ENCODE measurements at regions not wholly inside any gene's neighbourhood (a gene's known extent, or its start where the extent isn't known, plus 50 kb on each side); places are given as distances from the start of the nearest gene placed in this dataset.

DNA sequence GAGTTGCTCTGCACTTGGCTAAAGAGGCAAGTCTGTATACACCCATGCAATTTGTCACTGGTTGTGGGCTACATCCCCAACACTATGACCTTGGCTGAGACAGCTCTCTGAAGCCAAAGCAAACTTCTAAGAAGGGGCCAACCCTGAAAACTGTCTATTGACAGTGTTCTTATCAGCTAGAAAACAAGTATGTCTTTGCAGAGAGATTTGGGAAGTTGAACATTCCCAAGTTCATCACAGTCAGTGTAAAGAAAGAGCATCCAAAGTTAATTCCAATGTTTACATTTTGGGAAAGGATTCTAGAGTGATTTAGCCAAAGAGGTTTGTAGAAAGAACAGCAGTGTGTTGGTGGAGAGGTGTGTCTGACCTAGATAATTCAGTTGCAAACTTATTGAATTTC lies 711.1 kb upstream of the CHD1 start:
- Histone ChIP-seq H3K9me3 (replicated peaks; ENCODE audit: low read length) (no peaks in the 10 kb centered on the region), H3K4me1 (ENCODE audit: control insufficient read depth, insufficient read depth, low read length) (no peaks in the 10 kb centered on the region), H3K27me3 (ENCODE audit: control insufficient read depth, insufficient read depth, low read length) (no peaks in the 10 kb centered on the region), H3K4me2 (ENCODE audit: low read length) (no peak overlapping the region), H3K4me3 (ENCODE audit: low read length) (no peak overlapping the region), H3K36me3 (ENCODE audit: insufficient read depth, low read length) (no peaks in the 10 kb centered on the region), H3K9ac (ENCODE audit: low read depth, low read length) (no peak overlapping the region)

DNA sequence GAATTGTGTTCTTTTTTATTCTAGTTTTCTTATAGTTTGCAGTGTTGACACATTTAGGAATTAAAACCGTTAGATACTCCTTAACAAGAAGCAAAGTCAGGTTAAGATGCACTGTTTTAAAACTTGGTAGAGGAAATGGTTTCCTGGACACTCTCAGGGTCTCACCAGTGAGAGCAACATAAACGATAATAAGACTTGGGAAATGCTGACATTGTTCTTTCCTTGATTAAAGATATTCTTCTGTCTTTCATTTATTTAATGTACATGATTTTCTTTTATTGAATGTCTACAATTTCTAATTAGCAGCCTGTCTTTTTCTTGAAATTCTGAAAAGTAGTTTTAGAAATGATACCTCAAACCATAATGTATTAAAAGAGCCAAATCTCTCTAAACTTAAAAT lies 707.9 kb upstream of the CHD1 start:
- no peak overlapping the region for H3K4me3 ChIP-seq (ENCODE audit: low read length)
- H3K9ac ChIP-seq (ENCODE audit: low read depth, low read length): no peak overlapping the region
- H3K4me2 ChIP-seq (ENCODE audit: low read length): no peak overlapping the region
- H3K36me3 ChIP-seq (ENCODE audit: insufficient read depth, low read length): no peaks in the 10 kb centered on the region
- H3K9me3 ChIP-seq (replicated peaks; ENCODE audit: low read length): no peaks in the 10 kb centered on the region
- H3K4me1 ChIP-seq (ENCODE audit: control insufficient read depth, insufficient read depth, low read length): no peaks in the 10 kb centered on the region
- H3K27me3 ChIP-seq (ENCODE audit: control insufficient read depth, insufficient read depth, low read length): no peaks in the 10 kb centered on the region

DNA sequence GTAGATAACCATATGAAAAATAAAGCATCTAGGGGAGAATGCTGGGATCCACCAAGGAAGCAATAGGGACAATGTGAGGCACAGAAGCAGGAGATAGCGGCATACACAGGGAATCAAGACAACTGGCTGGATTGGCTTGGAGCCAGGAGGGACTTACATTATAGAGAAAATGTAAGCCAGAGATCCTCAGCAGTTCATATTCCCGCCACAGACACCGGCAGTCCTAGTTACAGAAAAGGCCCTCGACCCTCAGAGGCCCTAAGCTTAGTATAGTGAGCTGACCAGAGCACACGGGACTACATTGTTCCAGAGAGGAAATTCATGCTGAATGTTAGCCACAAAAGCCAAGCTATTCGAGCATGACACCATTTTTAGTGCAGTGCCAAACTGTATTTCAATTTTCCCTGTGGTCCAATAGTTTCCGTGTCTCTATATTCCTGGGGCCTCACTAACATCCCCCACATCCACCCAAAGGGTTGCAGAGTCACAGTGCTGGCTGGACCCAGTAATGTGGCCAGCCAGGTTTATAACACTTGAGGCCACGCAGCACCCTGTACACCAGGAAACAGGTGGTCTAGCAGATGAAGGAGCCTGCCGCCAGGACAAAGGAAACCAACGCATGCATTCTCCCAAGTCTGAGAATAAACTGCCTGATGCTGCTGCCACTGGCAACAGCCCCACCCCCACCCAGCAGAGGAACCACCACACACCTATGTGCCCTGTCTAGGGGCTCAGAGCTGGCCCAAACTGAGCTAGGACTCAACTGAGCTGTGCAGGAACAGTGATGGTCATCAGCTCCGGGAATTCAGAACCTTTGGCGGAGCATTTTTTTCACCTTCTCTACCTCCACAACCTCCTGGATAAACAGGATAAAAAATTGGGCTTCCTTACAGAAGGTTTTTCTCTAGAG lies 693.2 kb upstream of the CHD1 start:
- H3K27me3 ChIP-seq (ENCODE audit: control insufficient read depth, insufficient read depth, low read length): no peaks in the 10 kb centered on the region
- no peaks in the 10 kb centered on the region for H3K36me3 ChIP-seq (ENCODE audit: insufficient read depth, low read length)
- no peak overlapping the region for H3K4me2 ChIP-seq (ENCODE audit: low read length)
- no peak overlapping the region for H3K9ac ChIP-seq (ENCODE audit: low read depth, low read length)
- H3K4me3 ChIP-seq (ENCODE audit: low read length): no peak overlapping the region
- no peaks in the 10 kb centered on the region for H3K9me3 ChIP-seq (replicated peaks; ENCODE audit: low read length)
- no peaks in the 10 kb centered on the region for H3K4me1 ChIP-seq (ENCODE audit: control insufficient read depth, insufficient read depth, low read length)

DNA sequence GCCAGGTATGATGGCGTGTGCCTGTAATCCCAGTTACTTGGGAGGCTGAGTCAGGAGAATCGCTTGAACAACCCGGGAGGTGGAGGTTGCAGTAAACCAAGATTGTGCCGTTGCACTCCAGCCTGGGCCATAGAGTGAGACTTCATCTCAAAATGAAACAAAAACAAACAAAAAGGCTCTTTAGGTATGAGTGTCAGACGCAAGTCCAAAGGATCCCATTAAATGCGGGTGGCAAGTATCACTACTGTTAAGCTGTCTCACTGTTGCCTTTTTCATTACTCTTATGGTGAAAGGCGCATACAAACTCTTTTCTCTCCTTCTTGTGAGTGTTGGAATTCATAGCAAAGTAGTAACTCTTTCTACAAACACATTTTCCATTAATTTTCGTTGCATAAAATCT lies 688.5 kb upstream of the CHD1 start:
- Histone ChIP-seq H3K9me3 (replicated peaks; ENCODE audit: low read length) (no peaks in the 10 kb centered on the region), H3K36me3 (ENCODE audit: insufficient read depth, low read length) (no peaks in the 10 kb centered on the region), H3K4me3 (ENCODE audit: low read length) (no peak overlapping the region), H3K4me1 (ENCODE audit: control insufficient read depth, insufficient read depth, low read length) (no peaks in the 10 kb centered on the region), H3K9ac (ENCODE audit: low read depth, low read length) (no peak overlapping the region), H3K4me2 (ENCODE audit: low read length) (no peak overlapping the region), H3K27me3 (ENCODE audit: control insufficient read depth, insufficient read depth, low read length) (no peaks in the 10 kb centered on the region)

DNA sequence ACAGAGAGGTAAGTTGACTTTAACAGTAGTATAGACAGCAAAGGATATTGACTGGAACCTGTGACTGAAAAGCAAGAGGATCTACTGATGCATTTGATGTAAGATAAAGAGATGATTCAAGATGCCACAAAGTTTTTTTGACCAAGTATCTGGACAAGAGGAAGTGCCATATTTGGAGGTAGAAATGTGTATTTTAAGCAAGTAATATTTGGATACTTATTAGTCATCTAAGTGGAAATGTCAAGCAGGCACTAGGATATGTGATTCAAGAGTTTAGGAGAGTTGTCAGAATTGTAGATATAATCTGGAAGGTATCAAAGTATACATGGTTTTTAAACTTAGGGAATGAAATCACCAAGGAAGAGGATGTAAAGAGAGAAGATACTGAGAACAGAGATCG lies 686.1 kb upstream of the CHD1 start:
- no peak overlapping the region for H3K9ac ChIP-seq (ENCODE audit: low read depth, low read length)
- H3K36me3 ChIP-seq (ENCODE audit: insufficient read depth, low read length): no peaks in the 10 kb centered on the region
- H3K4me3 ChIP-seq (ENCODE audit: low read length): no peak overlapping the region
- H3K4me1 ChIP-seq (ENCODE audit: control insufficient read depth, insufficient read depth, low read length): no peaks in the 10 kb centered on the region
- no peaks in the 10 kb centered on the region for H3K27me3 ChIP-seq (ENCODE audit: control insufficient read depth, insufficient read depth, low read length)
- no peaks in the 10 kb centered on the region for H3K9me3 ChIP-seq (replicated peaks; ENCODE audit: low read length)
- no peak overlapping the region for H3K4me2 ChIP-seq (ENCODE audit: low read length)

DNA sequence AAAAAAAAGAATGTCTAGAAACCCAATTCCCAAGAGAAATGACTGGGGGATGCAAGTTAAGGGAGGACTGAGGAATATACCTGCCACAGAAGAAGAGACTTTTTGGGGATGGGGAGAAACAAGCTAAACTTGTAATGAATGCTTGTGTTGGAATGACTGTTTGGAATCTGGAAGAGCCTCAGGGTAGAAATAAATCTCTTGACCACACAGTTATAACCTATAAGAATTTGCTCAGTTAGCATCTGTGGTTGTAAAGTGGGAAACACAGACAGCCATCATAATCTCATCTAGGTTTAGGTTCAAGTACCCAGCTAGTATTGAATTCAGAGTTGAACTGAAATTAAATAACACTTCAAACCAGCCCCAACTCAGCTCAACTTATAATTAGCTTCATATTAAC lies 678.3 kb upstream of the CHD1 start:
- H3K4me1 ChIP-seq (ENCODE audit: control insufficient read depth, insufficient read depth, low read length): no peaks in the 10 kb centered on the region
- no peaks in the 10 kb centered on the region for H3K9me3 ChIP-seq (replicated peaks; ENCODE audit: low read length)
- H3K27me3 ChIP-seq (ENCODE audit: control insufficient read depth, insufficient read depth, low read length): no peaks in the 10 kb centered on the region
- H3K36me3 ChIP-seq (ENCODE audit: insufficient read depth, low read length): no peaks in the 10 kb centered on the region
- H3K4me2 ChIP-seq (ENCODE audit: low read length): no peak overlapping the region
- no peak overlapping the region for H3K9ac ChIP-seq (ENCODE audit: low read depth, low read length)
- H3K4me3 ChIP-seq (ENCODE audit: low read length): no peak overlapping the region

DNA sequence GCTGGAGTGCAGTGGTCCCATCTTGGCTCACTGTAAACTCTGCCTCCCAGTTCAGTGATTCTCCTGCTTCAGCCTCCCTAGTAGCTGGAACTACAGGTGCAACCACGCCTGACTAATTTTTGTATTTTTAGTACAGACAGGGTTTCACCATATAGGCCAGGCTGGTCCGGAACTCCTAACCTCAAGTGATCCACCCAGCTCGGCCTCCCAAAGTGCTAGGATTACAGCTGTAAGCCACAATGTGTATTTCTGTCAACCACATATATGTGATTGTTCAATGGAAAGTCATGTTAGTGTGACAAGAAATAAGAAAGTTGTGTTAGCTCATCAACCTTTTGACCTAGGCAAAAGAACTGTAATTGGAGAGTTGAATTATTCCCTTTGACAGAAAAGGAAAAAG lies 677.1 kb upstream of the CHD1 start:
- no peak overlapping the region for H3K4me3 ChIP-seq (ENCODE audit: low read length)
- no peaks in the 10 kb centered on the region for H3K9me3 ChIP-seq (replicated peaks; ENCODE audit: low read length)
- no peaks in the 10 kb centered on the region for H3K36me3 ChIP-seq (ENCODE audit: insufficient read depth, low read length)
- peaks cover under 1% of the 10 kb centered on the region for H3K4me1 ChIP-seq (ENCODE audit: control insufficient read depth, insufficient read depth, low read length)
- no peaks in the 10 kb centered on the region for H3K27me3 ChIP-seq (ENCODE audit: control insufficient read depth, insufficient read depth, low read length)
- H3K9ac ChIP-seq (ENCODE audit: low read depth, low read length): no peak overlapping the region
- H3K4me2 ChIP-seq (ENCODE audit: low read length): no peak overlapping the region

DNA sequence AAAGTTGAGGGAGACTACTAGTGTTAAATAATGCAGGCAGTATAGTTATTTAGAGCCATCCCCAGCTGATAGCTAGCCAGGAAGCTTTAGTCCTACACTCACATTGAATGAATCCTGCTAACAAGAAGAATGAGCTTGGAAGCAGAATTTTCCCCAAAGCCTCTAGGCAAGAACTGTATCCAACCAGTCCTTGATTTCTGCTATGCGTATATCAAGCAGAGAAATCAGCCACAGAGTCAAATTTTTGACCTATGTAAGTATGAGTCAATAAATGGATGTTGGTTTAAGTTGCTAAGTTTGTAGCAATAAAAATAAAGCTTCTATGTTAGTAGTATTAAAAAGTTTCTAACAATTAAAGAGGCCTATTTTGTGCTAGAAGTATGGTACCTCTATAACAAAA lies 672.1 kb upstream of the CHD1 start:
- Histone ChIP-seq H3K36me3 (ENCODE audit: insufficient read depth, low read length) (no peaks in the 10 kb centered on the region), H3K4me3 (ENCODE audit: low read length) (no peak overlapping the region), H3K4me1 (ENCODE audit: control insufficient read depth, insufficient read depth, low read length) (peaks cover 4% of the 10 kb centered on the region), H3K4me2 (ENCODE audit: low read length) (no peak overlapping the region), H3K9me3 (replicated peaks; ENCODE audit: low read length) (no peaks in the 10 kb centered on the region), H3K27me3 (ENCODE audit: control insufficient read depth, insufficient read depth, low read length) (no peaks in the 10 kb centered on the region), H3K9ac (ENCODE audit: low read depth, low read length) (no peak overlapping the region)

DNA sequence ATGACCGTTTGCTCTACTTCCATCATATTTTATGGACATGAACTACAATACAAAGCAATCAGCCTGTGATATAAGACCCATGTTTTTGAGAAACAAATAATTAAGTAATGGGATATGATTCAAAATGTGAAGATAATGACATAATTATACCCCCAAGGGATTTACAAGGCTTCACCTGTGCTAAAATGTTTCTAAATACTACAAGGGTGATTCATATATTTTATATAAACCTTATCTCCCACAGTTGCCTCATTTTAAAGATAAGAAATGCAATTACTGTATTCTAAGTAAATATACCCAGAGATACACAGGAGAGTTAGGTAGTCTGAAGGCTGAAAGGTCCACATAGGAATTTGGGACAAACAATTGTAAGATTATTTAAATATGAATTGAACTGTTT lies 662.0 kb upstream of the CHD1 start:
- H3K4me3 ChIP-seq (ENCODE audit: low read length): no peak overlapping the region
- no peaks in the 10 kb centered on the region for H3K9me3 ChIP-seq (replicated peaks; ENCODE audit: low read length)
- H3K4me1 ChIP-seq (ENCODE audit: control insufficient read depth, insufficient read depth, low read length): no peaks in the 10 kb centered on the region
- no peaks in the 10 kb centered on the region for H3K36me3 ChIP-seq (ENCODE audit: insufficient read depth, low read length)
- H3K4me2 ChIP-seq (ENCODE audit: low read length): no peak overlapping the region
- no peak overlapping the region for H3K9ac ChIP-seq (ENCODE audit: low read depth, low read length)
- H3K27me3 ChIP-seq (ENCODE audit: control insufficient read depth, insufficient read depth, low read length): no peaks in the 10 kb centered on the region

DNA sequence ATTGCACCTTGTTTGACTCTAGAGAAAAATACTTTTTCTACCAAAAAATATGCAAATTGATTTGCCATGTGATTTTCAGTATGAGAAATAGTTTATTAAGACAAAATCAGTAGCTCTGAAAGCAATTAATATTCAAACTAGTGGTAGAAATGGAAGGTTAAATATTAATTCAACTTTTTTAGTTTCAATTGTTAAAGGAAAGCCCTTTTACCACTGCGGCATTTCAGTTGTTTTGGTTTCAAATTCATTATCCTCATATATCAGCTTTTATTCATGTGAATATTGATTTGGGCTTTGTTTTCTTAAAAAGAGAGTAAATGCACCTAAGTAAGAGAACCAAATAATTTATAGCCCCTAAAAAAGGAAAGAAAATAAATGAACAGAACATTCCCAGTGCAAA lies 660.6 kb upstream of the CHD1 start:
- H3K9me3 ChIP-seq (replicated peaks; ENCODE audit: low read length): no peaks in the 10 kb centered on the region
- H3K4me2 ChIP-seq (ENCODE audit: low read length): no peak overlapping the region
- H3K36me3 ChIP-seq (ENCODE audit: insufficient read depth, low read length): no peaks in the 10 kb centered on the region
- no peak overlapping the region for H3K4me3 ChIP-seq (ENCODE audit: low read length)
- H3K4me1 ChIP-seq (ENCODE audit: control insufficient read depth, insufficient read depth, low read length): no peaks in the 10 kb centered on the region
- no peak overlapping the region for H3K9ac ChIP-seq (ENCODE audit: low read depth, low read length)
- H3K27me3 ChIP-seq (ENCODE audit: control insufficient read depth, insufficient read depth, low read length): no peaks in the 10 kb centered on the region

DNA sequence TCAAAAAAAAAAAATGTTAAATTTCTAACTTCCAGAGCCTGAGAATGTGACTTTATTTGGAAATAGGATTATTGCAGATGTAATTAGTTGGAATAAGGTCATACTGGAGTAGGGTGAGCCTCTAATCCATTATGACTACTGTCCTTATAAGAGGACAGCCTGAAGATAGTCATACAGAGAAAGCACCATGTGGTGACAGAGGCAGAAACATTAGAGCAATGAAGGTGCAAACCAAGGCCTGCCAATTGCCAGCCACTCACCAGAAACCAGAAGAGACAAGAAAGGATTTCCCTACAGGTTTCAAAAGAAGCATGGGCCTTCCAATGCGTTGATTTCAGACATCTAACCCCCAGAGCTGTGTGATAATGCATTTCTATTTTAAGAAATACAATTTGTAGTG lies 659.2 kb upstream of the CHD1 start:
- Histone ChIP-seq H3K4me3 (ENCODE audit: low read length) (no peak overlapping the region), H3K4me2 (ENCODE audit: low read length) (no peak overlapping the region), H3K9me3 (replicated peaks; ENCODE audit: low read length) (no peaks in the 10 kb centered on the region), H3K9ac (ENCODE audit: low read depth, low read length) (no peak overlapping the region), H3K4me1 (ENCODE audit: control insufficient read depth, insufficient read depth, low read length) (no peaks in the 10 kb centered on the region), H3K36me3 (ENCODE audit: insufficient read depth, low read length) (no peaks in the 10 kb centered on the region), H3K27me3 (ENCODE audit: control insufficient read depth, insufficient read depth, low read length) (no peaks in the 10 kb centered on the region)

DNA sequence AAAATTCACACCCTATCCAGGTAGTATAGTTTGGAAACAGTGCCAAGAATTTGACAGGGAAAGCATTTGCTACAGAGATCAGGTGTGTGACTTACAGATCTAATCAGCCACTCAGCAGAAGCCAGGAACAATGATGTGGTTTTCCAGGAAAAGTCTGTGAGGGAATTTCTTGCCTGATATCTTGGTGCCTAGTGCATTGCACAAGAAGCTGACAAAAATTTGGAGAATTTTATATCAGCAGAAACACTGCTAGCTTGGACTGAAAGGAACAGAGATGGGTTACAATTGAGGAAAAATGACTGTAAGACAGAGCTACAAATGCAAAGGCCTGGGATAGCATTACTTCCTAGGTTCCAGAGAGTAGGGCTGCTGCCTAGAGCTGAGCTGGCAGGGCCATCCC lies 658.1 kb upstream of the CHD1 start:
- Histone ChIP-seq H3K27me3 (ENCODE audit: control insufficient read depth, insufficient read depth, low read length) (no peaks in the 10 kb centered on the region), H3K9ac (ENCODE audit: low read depth, low read length) (no peak overlapping the region), H3K4me2 (ENCODE audit: low read length) (no peak overlapping the region), H3K36me3 (ENCODE audit: insufficient read depth, low read length) (no peaks in the 10 kb centered on the region), H3K9me3 (replicated peaks; ENCODE audit: low read length) (no peaks in the 10 kb centered on the region), H3K4me1 (ENCODE audit: control insufficient read depth, insufficient read depth, low read length) (no peaks in the 10 kb centered on the region), H3K4me3 (ENCODE audit: low read length) (no peak overlapping the region)

All from skeletal muscle satellite cell (primary cell).